Keratinocyte (primary cell): ENCODE measurements at regions not wholly inside any gene's neighbourhood (a gene's known extent, or its start where the extent isn't known, plus 50 kb on each side); places are given as distances from the start of the nearest gene placed in this dataset.

Experiments used
- DNase-seq: peaks from one replicate; pipeline ENCODE4 v3.0.0-alpha.2; 2011; ENCODE audit warnings: low read depth, missing footprints, low spot score
- FAIRE-seq: peaks from 2 replicates; lab custom pipeline; 2011; peaks lifted over from hg19 to GRCh38; lab: Jason Lieb, UNC
- H2AFZ ChIP-seq: 2 replicates; pipeline ENCODE4 v1.6.0; 2012; ENCODE audit warnings: low read length, control low read depth, inconsistent platforms; ENCODE audit not compliant: control insufficient read depth
- H3K27ac ChIP-seq: 2 replicates; pipeline ENCODE4 v1.5.1; 2011; ENCODE audit warnings: low read length; ENCODE audit not compliant: control insufficient read depth, insufficient read depth
- H3K27me3 ChIP-seq: 3 replicates; pipeline ENCODE4 v1.6.0; 2011; ENCODE audit warnings: low read length; ENCODE audit not compliant: control insufficient read depth, insufficient read depth; ENCODE audit errors: extremely low read depth
- H3K36me3 ChIP-seq, 2 experiments: 2 replicates in 1 of 2; 3 replicates in 1 of 2; pipeline ENCODE4 v1.5.1; 2011; ENCODE audit warnings: low read length in 2 of 2, mild to moderate bottlenecking in 1 of 2; ENCODE audit not compliant: control insufficient read depth in 2 of 2, insufficient read depth in 2 of 2; ENCODE audit errors: extremely low read depth in 1 of 2
- H3K4me1 ChIP-seq: 3 replicates; pipeline ENCODE4 v1.5.1; 2011; ENCODE audit warnings: low read length; ENCODE audit not compliant: control insufficient read depth, insufficient read depth; ENCODE audit errors: extremely low read depth
- H3K4me2 ChIP-seq: 3 replicates; pipeline ENCODE4 v1.6.0; 2011; ENCODE audit warnings: low read depth, low read length; ENCODE audit not compliant: control insufficient read depth, insufficient read depth; ENCODE audit errors: extremely low read depth
- H3K4me3 ChIP-seq, 3 experiments: fragments of 200-600 bp in 1 of 3; sonication (generic) in 1 of 3; 2 replicates in 2 of 3; 3 replicates in 1 of 3; pipeline ENCODE4 v1.5.1; 2011 to 2016; ENCODE audit warnings: low read length in 3 of 3, mild to moderate bottlenecking in 3 of 3, control low read depth in 2 of 3, inconsistent platforms in 1 of 3, low read depth in 1 of 3, mixed read lengths in 1 of 3, mixed run types in 1 of 3, moderate library complexity in 1 of 3; ENCODE audit not compliant: control insufficient read depth in 2 of 3, insufficient read depth in 2 of 3; ENCODE audit errors: extremely low read depth in 1 of 3
- H3K79me2 ChIP-seq: 2 replicates; pipeline ENCODE4 v1.6.0; 2012; ENCODE audit warnings: low read length; ENCODE audit not compliant: control insufficient read depth, insufficient read depth
- H3K9ac ChIP-seq: 3 replicates; pipeline ENCODE4 v1.6.0; 2011; ENCODE audit warnings: low read length; ENCODE audit not compliant: control insufficient read depth, insufficient read depth; ENCODE audit errors: extremely low read depth
- H3K9me1 ChIP-seq: 3 replicates; pipeline ENCODE4 v1.6.0; 2011; ENCODE audit warnings: low read length; ENCODE audit not compliant: control insufficient read depth, insufficient read depth; ENCODE audit errors: extremely low read depth
- H3K9me3 ChIP-seq: 2 replicates; pipeline ENCODE4 v1.5.1; 2012; ENCODE audit warnings: low read depth, low read length; ENCODE audit not compliant: control insufficient read depth
- H4K20me1 ChIP-seq: 3 replicates; pipeline ENCODE4 v1.6.0; 2011; ENCODE audit warnings: low read length; ENCODE audit not compliant: control insufficient read depth, insufficient read depth; ENCODE audit errors: extremely low read depth
- EZH2 ChIP-seq: IDR thresholded peaks from one replicate; pipeline ENCODE4 v1.6.1; 2012; ENCODE audit warnings: inconsistent platforms, mild to moderate bottlenecking, low read length, moderate library complexity
- dilution Hi-C: fragments of 300-500 bp; cut with MboI; formaldehyde crosslinking; loops from one replicate; pipeline ENCODE4 v1.7.0; 2020; ENCODE audit warnings: low sequenced_read_pairs; ENCODE audit not compliant: extremely low pct_ligation_motif_present
- TF ChIP-seq, protein P1 (sequence below), 3 experiments: IDR thresholded peaks in 1 of 3; conservative IDR thresholded peaks in 1 of 3; optimal IDR thresholded peaks in 1 of 3; 2 replicates in 2 of 3; 3 replicates in 1 of 3; pipeline versions ENCODE3 to v1.5.1; 2011; ENCODE audit warnings: low read length in 3 of 3, mild to moderate bottlenecking in 3 of 3, moderate library complexity in 2 of 3, control low read depth in 1 of 3, inconsistent platforms in 1 of 3; ENCODE audit not compliant: insufficient read depth in 2 of 3; ENCODE audit errors: extremely low read depth in 1 of 3

DNA sequence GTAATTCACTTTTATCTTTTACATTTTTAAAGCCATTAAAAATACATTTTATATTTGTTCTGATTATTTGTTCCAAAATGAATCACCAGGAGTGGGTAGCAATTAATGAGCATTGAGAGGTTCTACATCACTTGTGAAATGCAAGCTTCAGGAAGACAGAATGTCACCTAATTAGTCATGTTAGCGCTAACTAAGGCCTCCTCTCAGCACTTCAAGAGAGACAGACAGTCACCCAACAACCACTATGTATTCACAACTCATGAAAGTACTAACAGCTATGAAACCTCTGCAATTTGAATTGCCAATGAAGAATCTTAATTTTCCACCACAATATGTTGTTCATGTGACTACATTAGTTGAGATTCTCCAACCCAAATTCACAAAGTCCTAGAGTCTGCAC lies 611.0 kb downstream of the KCNJ3 start:
- H3K36me3 ChIP-seq, result no peaks in the 10 kb centered on the region
- H3K79me2 ChIP-seq, result no peaks in the 10 kb centered on the region
- H3K27ac ChIP-seq, result no peak overlapping the region
- H3K4me3 ChIP-seq, result no peak overlapping the region
- no peak for FAIRE-seq
- DNase-seq, result no peak
- H3K27me3 ChIP-seq, result no peaks in the 10 kb centered on the region
- dilution Hi-C loops, result no loop called here
- no peaks in the 10 kb centered on the region for H4K20me1 ChIP-seq
- H3K9ac ChIP-seq, result no peak overlapping the region
- TF ChIP-seq, protein P1, sequence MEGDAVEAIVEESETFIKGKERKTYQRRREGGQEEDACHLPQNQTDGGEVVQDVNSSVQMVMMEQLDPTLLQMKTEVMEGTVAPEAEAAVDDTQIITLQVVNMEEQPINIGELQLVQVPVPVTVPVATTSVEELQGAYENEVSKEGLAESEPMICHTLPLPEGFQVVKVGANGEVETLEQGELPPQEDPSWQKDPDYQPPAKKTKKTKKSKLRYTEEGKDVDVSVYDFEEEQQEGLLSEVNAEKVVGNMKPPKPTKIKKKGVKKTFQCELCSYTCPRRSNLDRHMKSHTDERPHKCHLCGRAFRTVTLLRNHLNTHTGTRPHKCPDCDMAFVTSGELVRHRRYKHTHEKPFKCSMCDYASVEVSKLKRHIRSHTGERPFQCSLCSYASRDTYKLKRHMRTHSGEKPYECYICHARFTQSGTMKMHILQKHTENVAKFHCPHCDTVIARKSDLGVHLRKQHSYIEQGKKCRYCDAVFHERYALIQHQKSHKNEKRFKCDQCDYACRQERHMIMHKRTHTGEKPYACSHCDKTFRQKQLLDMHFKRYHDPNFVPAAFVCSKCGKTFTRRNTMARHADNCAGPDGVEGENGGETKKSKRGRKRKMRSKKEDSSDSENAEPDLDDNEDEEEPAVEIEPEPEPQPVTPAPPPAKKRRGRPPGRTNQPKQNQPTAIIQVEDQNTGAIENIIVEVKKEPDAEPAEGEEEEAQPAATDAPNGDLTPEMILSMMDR (optimal IDR thresholded peaks at IDR 0.05 in 1 of 3, IDR thresholded peaks at IDR 0.05 in 1 of 3, conservative IDR thresholded peaks at IDR 0.05 in 1 of 3; ENCODE audit: extremely low read depth in 1 of 3, insufficient read depth in 2 of 3, low read length in 3 of 3), result no peak
- no peak for TF ChIP-seq EZH2
- no peaks in the 10 kb centered on the region for H3K9me3 ChIP-seq
- H3K9me1 ChIP-seq, result no peaks in the 10 kb centered on the region
- no peak overlapping the region for H2AFZ ChIP-seq
- H3K4me2 ChIP-seq, result no peak overlapping the region
- no peaks in the 10 kb centered on the region for H3K4me1 ChIP-seq

DNA sequence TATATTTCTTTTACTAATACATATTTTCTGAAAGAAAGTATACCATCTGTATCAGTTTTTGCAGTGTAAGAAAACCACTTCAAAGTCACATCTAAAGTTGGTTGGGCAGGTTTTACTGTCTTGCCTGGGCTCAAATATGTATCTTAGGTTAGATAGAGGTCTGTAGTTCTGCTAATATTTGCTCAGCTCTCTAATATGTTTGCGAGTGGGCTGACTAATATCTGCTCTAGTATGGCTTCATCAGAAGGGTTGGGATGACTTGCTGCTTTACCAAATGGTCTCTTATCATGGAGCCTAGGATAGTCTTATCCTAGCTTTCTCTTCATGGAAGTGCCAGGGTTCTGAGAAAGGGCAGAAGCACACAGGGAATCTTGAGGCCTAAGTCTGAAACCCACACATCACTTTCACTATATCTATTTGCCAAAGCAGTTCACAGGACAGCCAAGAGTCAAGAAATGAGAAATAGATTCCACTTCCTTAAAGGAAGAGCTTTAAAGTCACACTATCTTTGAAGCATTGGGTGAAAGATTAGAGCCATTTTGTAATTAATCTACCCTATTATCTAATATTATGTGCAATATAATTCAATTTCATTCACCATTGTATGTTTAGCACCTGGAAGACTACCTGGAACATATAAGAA lies 610.0 kb downstream of the KCNJ3 start:
- H2AFZ ChIP-seq, result no peak overlapping the region
- H3K4me3 ChIP-seq, result no peak overlapping the region
- DNase-seq (no peak), FAIRE-seq (no peak)
- H3K4me2 ChIP-seq, result no peak overlapping the region
- no peaks in the 10 kb centered on the region for H3K9me1 ChIP-seq
- TF ChIP-seq, protein P1 (optimal IDR thresholded peaks at IDR 0.05 in 1 of 3, IDR thresholded peaks at IDR 0.05 in 1 of 3, conservative IDR thresholded peaks at IDR 0.05 in 1 of 3; ENCODE audit: extremely low read depth in 1 of 3, insufficient read depth in 2 of 3, low read length in 3 of 3), result no peak
- TF ChIP-seq EZH2, result no peak
- dilution Hi-C loops, result no loop called here
- H3K9me3 ChIP-seq, result no peaks in the 10 kb centered on the region
- no peak overlapping the region for H3K9ac ChIP-seq
- no peaks in the 10 kb centered on the region for H3K36me3 ChIP-seq
- H3K79me2 ChIP-seq, result no peaks in the 10 kb centered on the region
- no peak overlapping the region for H3K27ac ChIP-seq
- no peaks in the 10 kb centered on the region for H4K20me1 ChIP-seq
- H3K27me3 ChIP-seq, result no peaks in the 10 kb centered on the region
- no peaks in the 10 kb centered on the region for H3K4me1 ChIP-seq
